Right lobe of liver (tissue), 6 donors: ENCODE measurements at regions not wholly inside any gene's neighbourhood (a gene's known extent, or its start where the extent isn't known, plus 50 kb on each side); places are given as distances from the start of the nearest gene placed in this dataset.
"Not testable (repeated sequence)": the region's sequence is repeated elsewhere in the genome, so short reads cannot be mapped to it uniquely, and the experiment has no call there.

ENCODE experiments used
- ATAC-seq, 4 donors: fragments of 200-7000 bp; cut with Tn5 transposase; one replicate each; pipeline ENCODE4 v1.9.1; 2020; ENCODE audit warnings: mild to moderate bottlenecking in 4 of 4, moderate library complexity in 4 of 4
- DNase-seq, 3 donors: peaks; one replicate each; pipeline ENCODE4 v3.0.0-alpha.2; 2020
- H3K27ac ChIP-seq, 3 donors: fragments of 200-600 bp; one replicate each; pipeline ENCODE4 v1.8.0; 2022
- H3K27me3 ChIP-seq, 2 donors: fragments of 200-600 bp; one replicate each; pipeline ENCODE4 v1.8.0; 2022
- H3K36me3 ChIP-seq, 4 donors: fragments of 200-600 bp; sonication (generic) in 1 of 4; one replicate each; pipeline versions ENCODE4 v1.5.1 to v1.8.0; 2017 to 2022; ENCODE audit warnings: control low read depth in 1 of 4
- H3K4me1 ChIP-seq, 4 donors: fragments of 200-600 bp; sonication (generic) in 1 of 4; one replicate each; pipeline versions ENCODE4 v1.5.1 to v1.8.0; 2017 to 2022; ENCODE audit warnings: control low read depth in 1 of 4
- H3K4me3 ChIP-seq, 3 donors: fragments of 200-600 bp; one replicate each; pipeline ENCODE4 v1.8.0; 2022
- H3K9me3 ChIP-seq, 4 donors: fragments of 200-600 bp; sonication (generic) in 1 of 4; one replicate each; pipeline versions ENCODE4 v1.5.1 to v1.8.0; 2017 to 2022; ENCODE audit warnings: control low read depth in 1 of 4
- POLR2A ChIP-seq: fragments of 450-650 bp; IDR thresholded peaks from one replicate; pipeline ENCODE4 v1.6.1; 2017; ENCODE audit warnings: antibody characterized with exemption, mild to moderate bottlenecking
- WGBS: methylation state at CpG from one replicate; pipeline ENCODE4 v1.1.6; 2018; ENCODE audit warnings: low coverage, low lambda C conversion rate; ENCODE audit not compliant: insufficient coverage; ENCODE audit errors: missing lambda C conversion rate; 5-methylcytosine and 5-hydroxymethylcytosine counted together
- intact Hi-C, 2 donors: fragments of 100-400 bp; cut with DNase I; formaldehyde crosslinking; loops; one replicate each; pipeline versions ENCODE4 v1.11.2 to v1.14.1; 2022
- TF ChIP-seq, protein P1 (sequence below), 4 donors: fragments of 200-600 bp in 3 of 4; fragments of 450-650 bp in 1 of 4; IDR thresholded peaks; one replicate each; pipeline versions ENCODE4 v1.5.1 to v1.8.0; 2016 to 2022; ENCODE audit warnings: antibody characterized with exemption in 4 of 4, mild to moderate bottlenecking in 2 of 4
- donor health status: DM: no; HTN: yes; CAD: no.
- donor health status: DM: no; HTN: no; CAD: no.
- donor health status: DM: no; HTN: no; CAD: no.
- donor health status: DM: no; HTN: yes; CAD: no.
- donor health status: DM: no; HTN: yes; CAD: no.

DNA sequence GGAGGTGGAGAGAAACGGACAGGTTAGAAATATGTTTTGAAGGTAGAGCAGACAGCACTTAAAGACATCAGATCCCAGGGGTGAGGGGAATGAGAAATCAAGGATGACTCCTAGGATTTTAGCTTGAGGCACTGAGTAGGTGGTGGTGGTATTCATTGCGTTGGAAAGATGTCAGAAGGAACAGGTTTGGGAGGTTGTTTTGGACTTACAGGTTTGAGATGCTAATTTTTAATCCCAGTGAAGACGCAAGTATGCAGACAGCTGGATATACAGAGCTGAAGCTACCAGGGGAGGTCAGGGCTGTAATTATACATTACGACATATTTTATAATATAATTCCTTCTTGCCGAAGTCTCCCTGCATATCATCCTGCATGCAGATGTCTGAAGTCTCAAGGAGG is 433.3 kb downstream of the XYLT1 start:
- DNase-seq = no peak
- no peak for TF ChIP-seq POLR2A
- TF ChIP-seq, protein P1, sequence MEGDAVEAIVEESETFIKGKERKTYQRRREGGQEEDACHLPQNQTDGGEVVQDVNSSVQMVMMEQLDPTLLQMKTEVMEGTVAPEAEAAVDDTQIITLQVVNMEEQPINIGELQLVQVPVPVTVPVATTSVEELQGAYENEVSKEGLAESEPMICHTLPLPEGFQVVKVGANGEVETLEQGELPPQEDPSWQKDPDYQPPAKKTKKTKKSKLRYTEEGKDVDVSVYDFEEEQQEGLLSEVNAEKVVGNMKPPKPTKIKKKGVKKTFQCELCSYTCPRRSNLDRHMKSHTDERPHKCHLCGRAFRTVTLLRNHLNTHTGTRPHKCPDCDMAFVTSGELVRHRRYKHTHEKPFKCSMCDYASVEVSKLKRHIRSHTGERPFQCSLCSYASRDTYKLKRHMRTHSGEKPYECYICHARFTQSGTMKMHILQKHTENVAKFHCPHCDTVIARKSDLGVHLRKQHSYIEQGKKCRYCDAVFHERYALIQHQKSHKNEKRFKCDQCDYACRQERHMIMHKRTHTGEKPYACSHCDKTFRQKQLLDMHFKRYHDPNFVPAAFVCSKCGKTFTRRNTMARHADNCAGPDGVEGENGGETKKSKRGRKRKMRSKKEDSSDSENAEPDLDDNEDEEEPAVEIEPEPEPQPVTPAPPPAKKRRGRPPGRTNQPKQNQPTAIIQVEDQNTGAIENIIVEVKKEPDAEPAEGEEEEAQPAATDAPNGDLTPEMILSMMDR (IDR thresholded peaks at IDR 0.05) = no peak
- 40% methylated on average over 4 of the region's 5 CpGs for WGBS
- no peak overlapping the region for H3K4me3 ChIP-seq
- H3K4me1 ChIP-seq = no peaks in the 10 kb centered on the region
- H3K27me3 ChIP-seq = no peaks in the 10 kb centered on the region
- no peaks in the 10 kb centered on the region for H3K9me3 ChIP-seq
- intact Hi-C loops = no loop called here
- H3K27ac ChIP-seq = no peak overlapping the region
- ATAC-seq = no peak
- no peaks in the 10 kb centered on the region for H3K36me3 ChIP-seq

DNA sequence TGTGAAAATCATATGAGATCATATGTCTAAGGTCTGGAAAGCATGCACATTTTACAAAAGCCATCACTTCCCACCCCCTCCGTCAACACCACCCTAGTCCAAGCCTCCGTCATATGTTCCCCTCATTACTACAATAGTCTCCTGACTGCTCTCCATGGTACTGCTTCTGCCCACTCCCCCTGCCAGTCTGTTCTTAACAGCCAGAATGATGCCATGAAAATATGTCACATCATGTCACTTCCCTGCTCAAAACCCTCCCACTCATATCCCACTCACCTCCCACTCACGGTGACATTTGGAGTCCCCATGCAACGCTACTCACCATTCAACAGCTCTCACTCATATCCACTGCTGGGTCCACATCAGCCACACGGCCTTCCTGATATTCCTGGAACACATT is 432.3 kb downstream of the XYLT1 start:
- Histone ChIP-seq H3K9me3 (no peaks in the 10 kb centered on the region), H3K4me1 (no peaks in the 10 kb centered on the region), H3K27ac (no peak overlapping the region), H3K27me3 (no peaks in the 10 kb centered on the region), H3K36me3 (no peaks in the 10 kb centered on the region), H3K4me3 (no peak overlapping the region)
- 61% methylated on average over 5 of the region's 5 CpGs for WGBS
- DNase-seq (no peak), ATAC-seq (no peak)
- TF ChIP-seq POLR2A = no peak
- TF ChIP-seq, protein P1 (IDR thresholded peaks at IDR 0.05) = no peak
- intact Hi-C loops = no loop called here

DNA sequence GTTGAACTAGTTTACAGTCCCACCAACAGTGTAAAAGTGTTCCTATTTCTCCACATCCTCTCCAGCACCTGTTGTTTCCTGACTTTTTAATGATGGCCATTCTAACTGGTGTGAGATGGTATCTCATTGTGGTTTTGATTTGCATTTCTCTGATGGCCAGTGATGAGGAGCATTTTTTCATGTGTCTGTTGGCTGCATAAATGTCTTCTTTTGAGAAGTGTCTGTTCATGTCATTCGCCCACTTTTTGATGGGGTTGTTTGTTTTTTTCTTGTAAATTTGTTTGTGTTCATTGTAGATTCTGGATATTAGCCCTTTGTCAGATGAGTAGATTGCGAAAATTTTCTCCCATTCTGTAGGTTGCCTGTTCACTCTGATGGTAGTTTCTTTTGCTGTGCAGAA is 421.7 kb downstream of the XYLT1 start:
- H3K36me3 ChIP-seq, DNase-seq, H3K27me3 ChIP-seq, H3K9me3 ChIP-seq, H3K4me3 ChIP-seq, H3K27ac ChIP-seq, H3K4me1 ChIP-seq, intact Hi-C loops, ATAC-seq: not testable (repeated sequence)
- 49% methylated on average over 2 of the region's 2 CpGs for WGBS

DNA sequence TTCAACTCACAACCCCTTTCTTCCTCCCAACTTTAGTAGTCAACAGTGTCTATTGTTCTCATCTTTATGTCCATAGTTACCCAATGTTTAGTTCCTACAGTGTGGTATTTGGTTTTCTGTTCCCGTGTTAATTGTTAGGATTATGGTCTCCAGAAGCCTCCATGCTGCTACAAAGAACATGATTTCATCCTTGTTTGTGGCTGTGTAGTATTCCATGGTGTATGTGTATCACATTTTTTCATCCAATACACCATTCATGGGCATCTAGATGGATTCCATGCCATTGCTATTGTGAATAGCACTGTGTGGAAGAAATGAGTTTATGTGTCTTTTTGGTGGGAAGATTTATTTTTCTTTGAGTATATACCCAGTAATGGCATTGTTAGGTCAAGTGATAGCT is 420.3 kb downstream of the XYLT1 start:
- WGBS = 42% methylated on average over 1 of the region's 1 CpG
- no peak for DNase-seq
- no peak overlapping the region for H3K4me3 ChIP-seq
- H3K27me3 ChIP-seq = no peaks in the 10 kb centered on the region
- H3K4me1 ChIP-seq = no peaks in the 10 kb centered on the region
- intact Hi-C loops = no loop called here
- TF ChIP-seq POLR2A = no peak
- TF ChIP-seq, protein P1 (IDR thresholded peaks at IDR 0.05) = no peak
- H3K9me3 ChIP-seq = no peaks in the 10 kb centered on the region
- ATAC-seq = no peak
- no peak overlapping the region for H3K27ac ChIP-seq
- H3K36me3 ChIP-seq = no peaks in the 10 kb centered on the region
